Smooth muscle cell (in vitro differentiated cells): ENCODE measurements at regions not wholly inside any gene's neighbourhood (a gene's known extent, or its start where the extent isn't known, plus 50 kb on each side); places are given as distances from the start of the nearest gene placed in this dataset.

ENCODE experiments used
- DNase-seq: peaks from one replicate; lab custom pipeline; 2025; ENCODE audit not compliant: unreplicated experiment; lab: John Stamatoyannopoulos, UW
- H2AFZ ChIP-seq: fragments of 200-600 bp; sonication (generic); 2 replicates; pipeline ENCODE4 v1.6.0; 2016; ENCODE audit warnings: antibody characterized with exemption, low read depth, mild to moderate bottlenecking
- H3F3A ChIP-seq: fragments of 200-600 bp; sonication (generic); 2 replicates; pipeline ENCODE4 v1.6.0; 2017; ENCODE audit warnings: antibody characterized with exemption, low read depth
- H3K27ac ChIP-seq: fragments of 200-600 bp; sonication (generic); 2 replicates; pipeline ENCODE4 v1.5.1; 2016; ENCODE audit warnings: low read depth, mild to moderate bottlenecking
- H3K27me3 ChIP-seq: fragments of 200-600 bp; sonication (generic); 2 replicates; pipeline ENCODE4 v1.6.1; 2016; ENCODE audit warnings: low read depth, mild to moderate bottlenecking
- H3K36me3 ChIP-seq: fragments of 200-600 bp; sonication (generic); 2 replicates; pipeline ENCODE4 v1.5.1; 2016; ENCODE audit warnings: low read depth
- H3K4me1 ChIP-seq: fragments of 200-600 bp; sonication (generic); 2 replicates; pipeline ENCODE4 v1.5.1; 2016; ENCODE audit warnings: low read depth
- H3K4me2 ChIP-seq: fragments of 200-600 bp; sonication (generic); 2 replicates; pipeline ENCODE4 v1.6.0; 2016; ENCODE audit warnings: mild to moderate bottlenecking
- H3K4me3 ChIP-seq: fragments of 200-600 bp; sonication (generic); 2 replicates; pipeline ENCODE4 v1.5.1; 2016; ENCODE audit warnings: mild to moderate bottlenecking
- H3K79me2 ChIP-seq: fragments of 200-600 bp; sonication (generic); 2 replicates; pipeline ENCODE4 v1.6.0; 2016; ENCODE audit warnings: low read depth, mild to moderate bottlenecking
- H3K9ac ChIP-seq: fragments of 200-600 bp; sonication (generic); 2 replicates; pipeline ENCODE4 v1.6.0; 2016; ENCODE audit warnings: low read depth
- H3K9me3 ChIP-seq: fragments of 200-600 bp; sonication (generic); replicated peaks from 2 replicates; pipeline ENCODE4 v1.5.1; 2016; ENCODE audit warnings: low read depth
- H4K20me1 ChIP-seq: fragments of 200-600 bp; sonication (generic); 2 replicates; pipeline ENCODE4 v1.6.0; 2016; ENCODE audit warnings: low read depth
- CTCF ChIP-seq: fragments of 200-600 bp; sonication (generic); IDR thresholded peaks from 2 replicates; pipeline ENCODE4 v1.5.1; 2017; ENCODE audit warnings: borderline replicate concordance, mild to moderate bottlenecking, antibody characterized with exemption; ENCODE audit not compliant: insufficient read depth, poor library complexity, severe bottlenecking
- WGBS: methylation state at CpG from one replicate; pipeline ENCODE4 v1.1.7; 2016; ENCODE audit warnings: low lambda C conversion rate; 5-methylcytosine and 5-hydroxymethylcytosine counted together

GRCh38 chr13:33445024-33445423 is 159.5 kb upstream of the STARD13 start:
- Histone ChIP-seq H3K27me3 (no peaks in the 10 kb centered on the region), H3K4me3 (no peak overlapping the region), H3K9ac (no peak overlapping the region), H3K36me3 (no peaks in the 10 kb centered on the region), H3F3A (no peaks in the 10 kb centered on the region), H3K4me2 (no peak overlapping the region), H2AFZ (no peak overlapping the region), H3K27ac (no peak overlapping the region), H4K20me1 (no peaks in the 10 kb centered on the region), H3K9me3 (no peaks in the 10 kb centered on the region), H3K79me2 (no peaks in the 10 kb centered on the region), H3K4me1 (no peaks in the 10 kb centered on the region)
- 100% methylated on average over 1 of the region's 1 CpG for WGBS
- DNase-seq = no peak
- no peak for TF ChIP-seq CTCF

GRCh38 chr13:33445476-33445875 is 159.9 kb upstream of the STARD13 start:
- no peak overlapping the region for H2AFZ ChIP-seq
- H3K27me3 ChIP-seq = no peaks in the 10 kb centered on the region
- H3K9ac ChIP-seq = no peak overlapping the region
- no peak overlapping the region for H3K4me3 ChIP-seq
- no peaks in the 10 kb centered on the region for H3K9me3 ChIP-seq
- WGBS = 82% methylated on average over 4 of the region's 4 CpGs
- H3K4me1 ChIP-seq = no peaks in the 10 kb centered on the region
- no peaks in the 10 kb centered on the region for H4K20me1 ChIP-seq
- H3K79me2 ChIP-seq = no peaks in the 10 kb centered on the region
- no peaks in the 10 kb centered on the region for H3F3A ChIP-seq
- H3K36me3 ChIP-seq = no peaks in the 10 kb centered on the region
- no peak for DNase-seq
- no peak for TF ChIP-seq CTCF
- H3K27ac ChIP-seq = no peak overlapping the region
- no peak overlapping the region for H3K4me2 ChIP-seq

- Histone ChIP-seq H2AFZ (no peak overlapping the region), H3K79me2 (no peaks in the 10 kb centered on the region), H3K9me3 (no peaks in the 10 kb centered on the region), H3K36me3 (no peaks in the 10 kb centered on the region), H3F3A (no peaks in the 10 kb centered on the region), H3K27ac (no peak overlapping the region), H4K20me1 (no peaks in the 10 kb centered on the region), H3K9ac (no peak overlapping the region), H3K4me1 (no peaks in the 10 kb centered on the region), H3K4me2 (no peak overlapping the region), H3K27me3 (no peaks in the 10 kb centered on the region), H3K4me3 (no peak overlapping the region)
- TF ChIP-seq CTCF = no peak
- 74% methylated on average over 5 of the region's 5 CpGs for WGBS
- no peak for DNase-seq
Observed at GRCh38 chr13:33446821-33447725, 161.5 kb upstream of the STARD13 start.

- Histone ChIP-seq H3K4me2 (no peak overlapping the region), H3K36me3 (no peaks in the 10 kb centered on the region)
- no peak for DNase-seq
Observed at GRCh38 chr13:33448889-33449288, 163.3 kb upstream of the STARD13 start.

More at GRCh38 chr13:33448889-33449288, 163.3 kb upstream of the STARD13 start:
- Histone ChIP-seq H2AFZ (no peak overlapping the region), H3K4me3 (no peak overlapping the region), H3F3A (no peaks in the 10 kb centered on the region), H3K27ac (no peak overlapping the region), H3K9ac (no peak overlapping the region), H3K27me3 (no peaks in the 10 kb centered on the region), H4K20me1 (no peaks in the 10 kb centered on the region), H3K9me3 (no peaks in the 10 kb centered on the region), H3K4me1 (no peaks in the 10 kb centered on the region), H3K79me2 (no peaks in the 10 kb centered on the region)
- WGBS = 97% methylated on average over 1 of the region's 1 CpG
- TF ChIP-seq CTCF = no peak
